Left lung (tissue), 4 donors: ENCODE measurements at regions not wholly inside any gene's neighbourhood (a gene's known extent, or its start where the extent isn't known, plus 50 kb on each side); places are given as distances from the start of the nearest gene placed in this dataset.

Experiments
- ATAC-seq: fragments of 200-7000 bp; cut with Tn5 transposase; one replicate; pipeline ENCODE4 v1.9.1; 2020; ENCODE audit warnings: moderate library complexity
- DNase-seq, 4 donors: peaks; one replicate each; pipeline ENCODE4 v3.0.0-alpha.2; 2013 to 2020
- H3K27ac ChIP-seq, 2 donors: fragments of 200-600 bp; sonication (generic) in 1 of 2; one replicate each; pipeline versions ENCODE4 v1.5.0 to v1.8.0; 2020 to 2021
- H3K27me3 ChIP-seq, 2 donors: fragments of 200-600 bp; sonication (generic) in 1 of 2; one replicate each; pipeline versions ENCODE4 v1.5.0 to v1.8.0; 2020 to 2021
- H3K36me3 ChIP-seq, 2 donors: fragments of 200-600 bp; sonication (generic) in 1 of 2; one replicate each; pipeline versions ENCODE4 v1.5.0 to v1.8.0; 2020 to 2021
- H3K4me1 ChIP-seq, 2 donors: fragments of 200-600 bp; one replicate each; pipeline ENCODE4 v1.8.0; 2021
- H3K4me3 ChIP-seq, 2 donors: fragments of 200-600 bp; sonication (generic) in 1 of 2; one replicate each; pipeline versions ENCODE4 v1.5.0 to v1.8.0; 2020 to 2021; ENCODE audit warnings: mild to moderate bottlenecking in 1 of 2
- H3K9me3 ChIP-seq, 2 donors: fragments of 200-600 bp; sonication (generic) in 1 of 2; one replicate each; pipeline versions ENCODE4 v1.5.0 to v1.8.0; 2020 to 2021
- intact Hi-C, 2 donors: fragments of 100-400 bp; cut with DNase I; formaldehyde crosslinking; loops; one replicate each; pipeline versions ENCODE4 v1.11.2 to v1.14.2; 2022
- TF ChIP-seq, protein P1 (sequence below), 2 donors: fragments of 200-600 bp; sonication (generic) in 1 of 2; IDR thresholded peaks; one replicate each; pipeline versions ENCODE4 v1.5.0 to v1.8.0; 2021; ENCODE audit warnings: antibody characterized with exemption in 2 of 2
- donor health status: DM: no; HTN: yes; CAD: no.
- donor health status: DM: no; HTN: no; CAD: no.

DNA sequence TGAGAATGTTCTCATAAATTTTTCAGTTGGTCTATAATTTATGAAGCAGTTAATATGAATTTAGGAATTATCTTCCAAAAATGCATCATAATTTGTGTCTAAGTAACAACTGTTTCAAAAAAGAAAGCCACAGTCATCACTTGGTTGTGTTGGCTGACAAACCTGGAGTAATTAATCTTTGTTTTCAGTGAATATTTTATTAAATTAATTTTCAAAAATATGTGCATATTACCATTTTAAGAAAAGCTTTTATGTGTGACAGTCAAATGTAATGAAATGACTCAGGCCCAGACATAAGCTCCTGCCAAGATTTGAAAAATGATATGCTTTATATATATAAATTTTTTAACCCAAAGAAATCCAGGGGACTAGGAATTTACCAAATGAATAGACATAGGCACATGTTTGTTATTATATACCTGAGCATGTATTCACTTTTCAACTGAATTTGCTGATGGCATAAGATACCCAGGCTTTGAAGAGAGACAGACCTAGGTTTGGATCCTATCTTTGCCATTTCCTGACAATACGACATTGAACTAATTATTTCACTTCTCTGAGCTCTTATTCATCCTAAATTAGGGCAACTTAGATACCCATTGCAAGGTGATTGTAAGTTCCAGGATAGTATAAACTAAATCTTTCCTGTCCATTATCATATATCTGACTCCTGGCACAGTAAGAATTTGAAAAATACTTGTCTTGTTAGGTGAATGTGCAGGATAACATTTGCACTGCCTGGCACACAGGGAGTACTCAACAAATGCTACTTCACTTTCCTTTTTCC lies 729.5 kb upstream of the ADGRL2 start:
- H3K27me3 ChIP-seq, result no peaks in the 10 kb centered on the region
- H3K27ac ChIP-seq, result no peak overlapping the region
- no peaks in the 10 kb centered on the region for H3K9me3 ChIP-seq
- ATAC-seq, result no peak
- TF ChIP-seq, protein P1, sequence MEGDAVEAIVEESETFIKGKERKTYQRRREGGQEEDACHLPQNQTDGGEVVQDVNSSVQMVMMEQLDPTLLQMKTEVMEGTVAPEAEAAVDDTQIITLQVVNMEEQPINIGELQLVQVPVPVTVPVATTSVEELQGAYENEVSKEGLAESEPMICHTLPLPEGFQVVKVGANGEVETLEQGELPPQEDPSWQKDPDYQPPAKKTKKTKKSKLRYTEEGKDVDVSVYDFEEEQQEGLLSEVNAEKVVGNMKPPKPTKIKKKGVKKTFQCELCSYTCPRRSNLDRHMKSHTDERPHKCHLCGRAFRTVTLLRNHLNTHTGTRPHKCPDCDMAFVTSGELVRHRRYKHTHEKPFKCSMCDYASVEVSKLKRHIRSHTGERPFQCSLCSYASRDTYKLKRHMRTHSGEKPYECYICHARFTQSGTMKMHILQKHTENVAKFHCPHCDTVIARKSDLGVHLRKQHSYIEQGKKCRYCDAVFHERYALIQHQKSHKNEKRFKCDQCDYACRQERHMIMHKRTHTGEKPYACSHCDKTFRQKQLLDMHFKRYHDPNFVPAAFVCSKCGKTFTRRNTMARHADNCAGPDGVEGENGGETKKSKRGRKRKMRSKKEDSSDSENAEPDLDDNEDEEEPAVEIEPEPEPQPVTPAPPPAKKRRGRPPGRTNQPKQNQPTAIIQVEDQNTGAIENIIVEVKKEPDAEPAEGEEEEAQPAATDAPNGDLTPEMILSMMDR (IDR thresholded peaks at IDR 0.05), result no peak
- no peak overlapping the region for H3K4me3 ChIP-seq
- intact Hi-C loops, result no loop called here
- no peaks in the 10 kb centered on the region for H3K4me1 ChIP-seq
- H3K36me3 ChIP-seq, result no peaks in the 10 kb centered on the region
- no peak for DNase-seq

DNA sequence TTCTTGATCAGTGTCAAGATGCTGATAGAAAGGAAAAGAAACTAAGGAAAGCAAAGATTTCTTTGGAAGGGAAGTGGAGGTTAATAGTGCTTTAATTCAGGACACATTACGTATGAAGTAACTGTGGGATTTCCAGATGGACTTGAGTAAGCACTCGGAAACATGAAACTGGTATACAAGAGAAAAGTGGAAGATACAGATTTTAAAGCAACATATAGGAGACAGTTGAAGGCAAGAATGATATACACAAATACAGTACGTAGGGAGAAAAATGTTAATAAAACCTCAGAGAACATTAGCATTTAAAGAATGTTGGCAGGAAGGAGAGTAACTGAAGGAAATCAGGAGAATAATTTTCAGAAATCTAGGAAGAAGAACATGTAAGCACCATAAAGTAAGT lies 730.9 kb upstream of the ADGRL2 start:
- intact Hi-C loops, result no loop called here

DNA sequence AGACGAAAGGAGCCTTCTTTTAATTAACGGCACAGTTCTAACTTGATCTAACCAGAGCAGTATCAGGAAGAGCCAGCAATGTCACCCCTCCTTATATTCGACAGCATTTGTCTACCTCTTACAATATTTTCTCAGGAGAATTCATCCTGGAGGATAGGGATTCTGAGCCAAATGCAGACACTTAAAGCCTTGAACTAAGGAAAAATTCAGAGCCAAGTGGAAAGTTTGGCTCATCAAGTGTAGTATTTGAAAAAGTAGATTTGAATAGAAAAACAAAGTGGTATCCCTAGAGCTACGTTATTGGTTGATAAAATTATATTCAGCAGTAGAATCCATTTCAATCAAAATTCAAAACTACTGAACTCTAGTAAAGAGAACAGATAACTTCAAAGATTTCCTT lies 732.0 kb upstream of the ADGRL2 start:
- no peak for ATAC-seq
- Histone ChIP-seq H3K4me3 (no peak overlapping the region), H3K4me1 (no peaks in the 10 kb centered on the region), H3K36me3 (no peaks in the 10 kb centered on the region), H3K27me3 (no peaks in the 10 kb centered on the region), H3K9me3 (no peaks in the 10 kb centered on the region), H3K27ac (no peak overlapping the region)
- TF ChIP-seq, protein P1 (IDR thresholded peaks at IDR 0.05), result no peak
- DNase-seq, result no peak
- intact Hi-C loops, result no loop called here

More for the DNA sequence above, 730.9 kb upstream of the ADGRL2 start:
- DNase-seq, result no peak
- no peak for ATAC-seq
- no peaks in the 10 kb centered on the region for H3K27me3 ChIP-seq
- TF ChIP-seq, protein P1 (IDR thresholded peaks at IDR 0.05), result no peak
- no peak overlapping the region for H3K4me3 ChIP-seq
- no peaks in the 10 kb centered on the region for H3K4me1 ChIP-seq
- H3K9me3 ChIP-seq, result no peaks in the 10 kb centered on the region
- H3K27ac ChIP-seq, result no peak overlapping the region
- H3K36me3 ChIP-seq, result no peaks in the 10 kb centered on the region

DNA sequence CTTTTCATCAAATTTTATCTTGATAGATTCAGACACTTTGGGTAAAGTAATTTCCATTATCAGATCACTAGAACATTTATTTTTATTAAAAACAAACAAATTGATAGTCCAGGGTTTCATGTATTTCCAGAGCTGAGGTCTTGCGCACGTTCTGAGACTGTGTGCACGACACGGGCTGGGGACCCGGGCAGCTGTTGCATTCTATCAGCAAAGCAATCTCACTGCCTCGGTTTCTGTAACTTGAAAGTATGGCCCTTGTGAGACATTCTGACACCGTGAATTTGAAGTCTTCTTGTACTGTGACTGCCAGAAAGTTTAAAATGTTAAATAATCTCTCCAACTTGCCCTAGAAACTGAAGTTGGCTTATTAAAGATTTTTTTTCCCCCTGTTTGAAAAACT lies 746.9 kb upstream of the ADGRL2 start:
- Histone ChIP-seq H3K9me3 (no peaks in the 10 kb centered on the region), H3K27ac (no peak overlapping the region), H3K36me3 (no peaks in the 10 kb centered on the region), H3K4me1 (no peaks in the 10 kb centered on the region), H3K4me3 (no peak overlapping the region), H3K27me3 (no peaks in the 10 kb centered on the region)
- TF ChIP-seq, protein P1 (IDR thresholded peaks at IDR 0.05), result no peak
- intact Hi-C loops, result no loop called here
- ATAC-seq, result no peak
- peak in 1 of 4 donors; percentile 28 for DNase-seq

DNA sequence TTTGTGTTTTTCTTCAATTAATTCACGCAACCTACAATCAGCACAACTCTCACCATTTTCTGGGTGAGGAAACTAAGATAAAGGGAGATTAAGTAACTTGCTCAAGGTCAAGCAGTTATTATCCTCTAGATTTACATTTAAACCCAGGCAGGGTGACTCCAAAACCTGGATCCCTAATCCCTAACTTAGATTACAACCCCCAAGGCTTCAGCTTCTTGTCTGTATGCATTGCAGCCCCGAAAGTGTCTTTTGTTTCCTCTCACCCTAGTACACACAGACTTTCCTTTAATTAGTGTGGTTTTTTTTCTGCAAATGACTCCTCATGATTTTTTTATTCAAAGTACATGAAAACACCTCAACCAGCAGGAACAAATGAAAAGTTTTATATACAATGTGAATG lies 748.6 kb upstream of the ADGRL2 start:
- DNase-seq (no peak), ATAC-seq (no peak)
- H3K4me1 ChIP-seq, result no peaks in the 10 kb centered on the region
- no peak overlapping the region for H3K4me3 ChIP-seq
- H3K27me3 ChIP-seq, result no peaks in the 10 kb centered on the region
- no peaks in the 10 kb centered on the region for H3K36me3 ChIP-seq
- intact Hi-C loops, result no loop called here
- TF ChIP-seq, protein P1 (IDR thresholded peaks at IDR 0.05), result no peak
- no peak overlapping the region for H3K27ac ChIP-seq
- no peaks in the 10 kb centered on the region for H3K9me3 ChIP-seq
